ENCODE measurements at regions not wholly inside any gene's neighbourhood (a gene's known extent, or its start where the extent isn't known, plus 50 kb on each side); places are given as distances from the start of the nearest gene placed in this dataset.

DNA sequence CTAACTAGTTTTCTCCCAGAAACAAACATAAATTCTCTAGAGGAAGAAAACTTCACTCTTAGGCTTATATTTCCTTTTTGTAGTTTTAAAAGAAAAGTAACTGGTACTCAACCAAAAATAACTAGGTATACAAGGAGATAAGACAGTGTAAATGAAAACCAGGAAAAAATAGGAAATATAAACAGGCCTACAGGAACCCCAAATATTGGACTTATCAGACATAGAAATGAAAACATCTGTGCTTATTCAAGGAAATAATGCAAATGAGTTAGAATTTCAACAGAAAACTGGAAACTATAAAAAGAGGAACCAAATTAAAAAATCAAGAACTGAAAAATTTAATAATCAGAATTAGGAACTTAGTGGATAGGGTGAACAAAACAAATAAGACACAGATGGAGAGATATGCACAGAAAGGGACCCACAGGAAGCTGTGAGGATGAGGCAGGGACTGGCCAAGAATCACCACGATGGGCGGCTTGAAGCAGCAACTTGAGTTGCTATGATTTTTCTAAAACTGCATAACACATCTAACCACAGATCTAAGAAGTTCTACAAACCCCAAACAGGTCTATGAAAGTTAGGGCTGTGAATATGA is 67.5 kb upstream of the ACTRT2 start (continued):
- no peak for TF ChIP-seq RBBP5 (IDR thresholded peaks at IDR 0.05; ENCODE audit: borderline replicate concordance, low read depth, low read length)
- no peak for TF ChIP-seq TEAD4 (IDR thresholded peaks at IDR 0.05; ENCODE audit: low read depth, low read length)
- no peak for TF ChIP-seq KDM5A (IDR thresholded peaks at IDR 0.05; ENCODE audit: low read length)
- no peak for TF ChIP-seq BRCA1 (IDR thresholded peaks at IDR 0.05; ENCODE audit: low read depth, low read length)
- TF ChIP-seq NRF1 (IDR thresholded peaks at IDR 0.05; ENCODE audit: low read depth, low read length): no peak
